D721Med (cell line): ENCODE measurements at regions not wholly inside any gene's neighbourhood (a gene's known extent, or its start where the extent isn't known, plus 50 kb on each side); places are given as distances from the start of the nearest gene placed in this dataset.

ENCODE experiments used
- DNase-seq: peaks from one replicate; pipeline ENCODE4 v3.0.0; 2011; ENCODE audit warnings: low spot score; ENCODE audit not compliant: insufficient read length
- FAIRE-seq: peaks from 2 replicates; lab custom pipeline; 2011; peaks lifted over from hg19 to GRCh38; lab: Jason Lieb, UNC
- CTCF ChIP-seq: IDR thresholded peaks from 2 replicates; pipeline ENCODE4 v1.5.1; 2012; ENCODE audit warnings: mild to moderate bottlenecking, control low read depth; ENCODE audit not compliant: insufficient read depth; ENCODE audit errors: missing control alignments

GRCh38 chr17:13181683-13182082 is 163.9 kb upstream of the ELAC2 start:
- no peak for FAIRE-seq
- TF ChIP-seq CTCF = no peak
- DNase-seq = no peak

GRCh38 chr17:13176436-13176835 is 158.6 kb upstream of the ELAC2 start:
- DNase-seq = no peak
- FAIRE-seq = no peak
- TF ChIP-seq CTCF = no peak

- FAIRE-seq (no peak), DNase-seq (no peak)
- no peak for TF ChIP-seq CTCF
Observed at GRCh38 chr17:13171790-13172189, 154.0 kb upstream of the ELAC2 start.

- no peak for TF ChIP-seq CTCF
- FAIRE-seq = no peak
- DNase-seq = no peak
Observed at GRCh38 chr17:13162361-13162760, 144.5 kb upstream of the ELAC2 start.

- DNase-seq (no peak), FAIRE-seq (no peak)
- no peak for TF ChIP-seq CTCF
Observed at GRCh38 chr17:13160790-13161189, 143.0 kb upstream of the ELAC2 start.

DNA sequence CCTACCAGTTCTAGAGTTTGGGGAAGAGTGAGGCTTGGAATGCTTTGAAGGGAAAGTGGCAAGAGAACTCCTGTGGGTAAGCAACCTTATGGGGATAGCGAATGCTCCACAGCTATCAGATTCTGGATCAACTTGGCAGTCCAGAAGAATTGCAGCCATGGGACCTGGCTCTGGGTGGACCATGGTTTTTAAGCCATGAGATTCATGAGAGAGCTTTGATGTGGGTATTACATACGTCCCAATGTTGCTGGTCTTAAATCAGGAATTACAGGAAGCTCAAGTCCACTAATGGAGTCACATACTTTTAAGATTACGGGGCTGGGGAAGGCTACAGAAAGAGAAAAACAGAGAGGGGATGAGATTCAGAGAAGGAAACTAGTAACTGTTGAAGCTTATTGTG is 142.5 kb upstream of the ELAC2 start:
- no peak for FAIRE-seq
- TF ChIP-seq CTCF = no peak

GRCh38 chr17:13158494-13159240 is 140.8 kb upstream of the ELAC2 start:
- no peak for TF ChIP-seq CTCF
- DNase-seq = no peak
- FAIRE-seq = no peak

More for the DNA sequence above, 142.5 kb upstream of the ELAC2 start:
- no peak for DNase-seq
